ENCODE measurements at regions not wholly inside any gene's neighbourhood (a gene's known extent, or its start where the extent isn't known, plus 50 kb on each side); places are given as distances from the start of the nearest gene placed in this dataset.

DNA sequence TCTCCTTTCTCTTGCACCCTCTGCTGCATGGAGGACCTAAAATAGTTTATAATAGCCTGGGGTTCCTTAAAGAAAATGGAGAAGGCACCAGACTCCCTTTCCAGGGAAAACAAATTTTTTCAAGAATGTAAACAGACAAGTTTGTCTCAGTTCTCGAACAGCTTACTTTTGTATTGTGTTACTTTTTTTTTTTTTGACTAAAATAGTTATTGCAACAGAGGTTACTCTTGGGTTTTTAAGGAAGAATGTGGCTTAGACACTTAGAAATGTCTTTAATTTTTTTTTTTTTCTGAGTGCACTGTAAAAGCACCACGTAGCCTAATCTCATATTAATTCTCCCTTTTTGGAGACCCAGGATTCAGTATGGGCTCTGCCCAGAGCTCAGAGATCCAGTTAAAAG lies 148.7 kb upstream of the CARMIL1 start:
- H3K79me2 ChIP-seq: no peaks in the 10 kb centered on the region
- TF ChIP-seq CTCF (IDR thresholded peaks at IDR 0.05): no peak
- H3K27ac ChIP-seq: no peak overlapping the region
- H3K4me1 ChIP-seq: no peaks in the 10 kb centered on the region
- H2AFZ ChIP-seq: no peak overlapping the region
- no peak overlapping the region for H3K4me2 ChIP-seq (ENCODE audit: low read length)
- no peaks in the 10 kb centered on the region for H3K9me3 ChIP-seq (ENCODE audit: control insufficient read depth, low read length)
- H3K9ac ChIP-seq: no peak overlapping the region
- no peak overlapping the region for H3K4me3 ChIP-seq (ENCODE audit: low read depth, low read length)
- no peaks in the 10 kb centered on the region for H3K36me3 ChIP-seq (ENCODE audit: control insufficient read depth, insufficient read depth, low read length)
- no peaks in the 10 kb centered on the region for H3K27me3 ChIP-seq (ENCODE audit: control insufficient read depth, insufficient read depth, low read length)

DNA sequence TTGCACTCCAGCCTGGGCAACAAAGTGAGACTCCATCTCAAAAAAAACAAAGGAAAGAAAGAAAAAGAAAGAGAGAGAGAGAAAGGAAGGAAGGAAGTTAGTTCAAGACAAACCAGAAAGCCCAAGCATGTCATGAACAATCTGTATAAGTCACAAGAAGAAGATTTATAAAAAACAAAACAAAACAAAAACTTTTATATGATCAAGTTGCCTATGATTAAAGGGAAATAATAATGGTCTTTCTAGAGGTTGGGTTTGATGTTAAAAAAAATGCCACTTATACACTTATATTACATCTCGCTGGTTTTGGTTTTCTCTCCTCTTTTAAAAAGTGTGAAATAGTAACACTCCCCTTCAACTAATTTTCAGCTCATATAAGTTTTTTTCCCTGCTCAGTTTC lies 146.2 kb upstream of the CARMIL1 start:
- no peaks in the 10 kb centered on the region for H3K27me3 ChIP-seq (ENCODE audit: control insufficient read depth, insufficient read depth, low read length)
- no peaks in the 10 kb centered on the region for H3K9me3 ChIP-seq (ENCODE audit: control insufficient read depth, low read length)
- no peak overlapping the region for H3K9ac ChIP-seq
- H3K4me3 ChIP-seq (ENCODE audit: low read depth, low read length): no peak overlapping the region
- no peak for TF ChIP-seq CTCF (IDR thresholded peaks at IDR 0.05)
- H2AFZ ChIP-seq: no peak overlapping the region
- no peaks in the 10 kb centered on the region for H3K79me2 ChIP-seq
- no peak overlapping the region for H3K4me2 ChIP-seq (ENCODE audit: low read length)
- no peaks in the 10 kb centered on the region for H3K36me3 ChIP-seq (ENCODE audit: control insufficient read depth, insufficient read depth, low read length)
- no peaks in the 10 kb centered on the region for H3K4me1 ChIP-seq
- no peak overlapping the region for H3K27ac ChIP-seq

GRCh38 chr6:25133568-25133967 lies 145.6 kb upstream of the CARMIL1 start:
- Histone ChIP-seq H3K36me3 (ENCODE audit: control insufficient read depth, insufficient read depth, low read length) (no peaks in the 10 kb centered on the region), H3K4me2 (ENCODE audit: low read length) (no peak overlapping the region), H3K9me3 (ENCODE audit: control insufficient read depth, low read length) (no peaks in the 10 kb centered on the region), H3K27ac (no peak overlapping the region), H3K27me3 (ENCODE audit: control insufficient read depth, insufficient read depth, low read length) (no peaks in the 10 kb centered on the region), H2AFZ (no peak overlapping the region), H3K4me3 (ENCODE audit: low read depth, low read length) (no peak overlapping the region), H3K9ac (no peak overlapping the region), H3K79me2 (no peaks in the 10 kb centered on the region), H3K4me1 (no peaks in the 10 kb centered on the region)
- no peak for TF ChIP-seq CTCF (IDR thresholded peaks at IDR 0.05)

DNA sequence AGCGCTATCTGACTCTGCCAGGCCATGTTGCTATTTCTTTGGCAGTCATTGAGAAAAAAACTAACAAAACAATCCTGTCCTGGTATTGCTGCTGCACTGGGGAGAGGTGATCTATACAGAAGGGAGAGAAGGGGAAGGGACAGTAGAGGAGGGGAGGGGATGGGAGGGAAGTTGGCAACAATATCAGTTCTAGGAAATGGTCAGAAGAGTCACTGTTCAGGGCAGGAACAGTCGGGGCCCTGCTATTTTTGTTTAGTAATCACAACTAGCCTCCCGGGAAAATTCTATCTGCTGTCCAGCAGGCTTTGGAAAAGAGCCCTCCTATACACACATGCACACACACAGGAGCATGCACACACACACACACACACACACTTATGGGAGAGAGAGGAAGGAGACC lies 142.3 kb upstream of the CARMIL1 start:
- Histone ChIP-seq H3K4me3 (ENCODE audit: low read depth, low read length) (peak overlapping the region; percentile 27), H3K9me3 (ENCODE audit: control insufficient read depth, low read length) (no peaks in the 10 kb centered on the region), H3K79me2 (no peaks in the 10 kb centered on the region), H3K36me3 (ENCODE audit: control insufficient read depth, insufficient read depth, low read length) (no peaks in the 10 kb centered on the region), H3K9ac (no peak overlapping the region), H3K27me3 (ENCODE audit: control insufficient read depth, insufficient read depth, low read length) (no peaks in the 10 kb centered on the region), H3K4me2 (ENCODE audit: low read length) (peak overlapping the region; percentile 11), H2AFZ (no peak overlapping the region), H3K4me1 (no peaks in the 10 kb centered on the region), H3K27ac (peak overlapping the region; percentile 86)
- no peak for TF ChIP-seq CTCF (IDR thresholded peaks at IDR 0.05)

- peak overlapping the region; percentile 27 for H3K4me3 ChIP-seq (ENCODE audit: low read depth, low read length)
- TF ChIP-seq CTCF (IDR thresholded peaks at IDR 0.05): no peak
- no peaks in the 10 kb centered on the region for H3K36me3 ChIP-seq (ENCODE audit: control insufficient read depth, insufficient read depth, low read length)
- no peaks in the 10 kb centered on the region for H3K27me3 ChIP-seq (ENCODE audit: control insufficient read depth, insufficient read depth, low read length)
- no peak overlapping the region for H3K9ac ChIP-seq
- no peaks in the 10 kb centered on the region for H3K4me1 ChIP-seq
- peak overlapping the region; percentile 18 for H3K4me2 ChIP-seq (ENCODE audit: low read length)
- H3K27ac ChIP-seq: peak overlapping the region; percentile 86
- H3K9me3 ChIP-seq (ENCODE audit: control insufficient read depth, low read length): no peaks in the 10 kb centered on the region
- H2AFZ ChIP-seq: no peak overlapping the region
- H3K79me2 ChIP-seq: no peaks in the 10 kb centered on the region
Measured at GRCh38 chr6:25137480-25137879, 141.7 kb upstream of the CARMIL1 start.
